ENCODE measurements at regions not wholly inside any gene's neighbourhood (a gene's known extent, or its start where the extent isn't known, plus 50 kb on each side); places are given as distances from the start of the nearest gene placed in this dataset.
"Not testable (repeated sequence)": the region's sequence is repeated elsewhere in the genome, so short reads cannot be mapped to it uniquely, and the experiment has no call there.

- Histone ChIP-seq H3K4me1 (ENCODE audit: control insufficient read depth in 1 of 2, insufficient read depth in 2 of 2, low read length in 2 of 2) (no peaks in the 10 kb centered on the region), H3K4me3 (replicated peaks in 1 of 3; ENCODE audit: low read depth in 2 of 3, low read length in 3 of 3) (no peak overlapping the region), H3K4me2 (replicated peaks; ENCODE audit: extremely low read depth, low read length, poor library complexity, severe bottlenecking) (no peak overlapping the region), H3K9me3 (replicated peaks in 1 of 2; ENCODE audit: control insufficient read depth in 1 of 2, insufficient read depth in 1 of 2, low read length in 2 of 2) (no peaks in the 10 kb centered on the region), H2AFZ (ENCODE audit: insufficient read depth, low read depth, low read length, poor library complexity, severe bottlenecking) (no peak overlapping the region), H3K79me2 (ENCODE audit: insufficient read depth, low read length) (no peaks in the 10 kb centered on the region), H3K27ac (ENCODE audit: low read depth in 1 of 2, low read length in 2 of 2) (no peak overlapping the region), H3K36me3 (replicated peaks in 1 of 2; ENCODE audit: control insufficient read depth in 1 of 2, insufficient read depth in 2 of 2, low read length in 2 of 2) (no peaks in the 10 kb centered on the region), H3K27me3 (ENCODE audit: control insufficient read depth in 2 of 2, insufficient read depth in 2 of 2, low read length in 2 of 2) (no peaks in the 10 kb centered on the region), H3K9ac (ENCODE audit: insufficient read depth, low read length, poor library complexity, severe bottlenecking) (no peak overlapping the region), H4K20me1 (ENCODE audit: insufficient read depth, low read length) (no peaks in the 10 kb centered on the region)
- peaks cover 0 to 3% (median 0%) of the 10 kb centered on the region in 3 donors for H3K27me3 Mint-ChIP-seq (ENCODE audit: low read depth in 3 of 3)
- H3K36me3 Mint-ChIP-seq: no peaks in the 10 kb centered on the region
- TF ChIP-seq CTCF (IDR thresholded peaks at IDR 0.05): no peak
- H3K4me1 Mint-ChIP-seq: peaks cover 6% of the 10 kb centered on the region
- WGBS (ENCODE audit: insufficient coverage): no CpG with 5 or more reads among the region's 1 CpG
- no peak overlapping the region for H3K4me3 Mint-ChIP-seq
- intact Hi-C loops (cut with micrococcal nuclease): no loop called here
- H3K9me3 Mint-ChIP-seq: peaks cover 0 to 4% (median 0%) of the 10 kb centered on the region in 7 donors
- no peak overlapping the region for H3K27ac Mint-ChIP-seq
- no peak for DNase-seq
These were observed 103.4 kb downstream of the LUZP4 start for GRCh38 chrX:115392871-115393270.

- intact Hi-C loops (cut with micrococcal nuclease): no loop called here
These were observed 103.8 kb downstream of the LUZP4 start for GRCh38 chrX:115393271-115393670.

GRCh38 chrX:115394806-115395205 is 105.3 kb downstream of the LUZP4 start:
- H3K4me3 ChIP-seq (replicated peaks in 1 of 3; ENCODE audit: low read depth in 2 of 3, low read length in 3 of 3); H3K4me1 ChIP-seq (ENCODE audit: control insufficient read depth in 1 of 2, insufficient read depth in 2 of 2, low read length in 2 of 2); H4K20me1 ChIP-seq (ENCODE audit: insufficient read depth, low read length); H3K4me2 ChIP-seq (replicated peaks; ENCODE audit: extremely low read depth, low read length, poor library complexity, severe bottlenecking); H3K27me3 Mint-ChIP-seq (ENCODE audit: low read depth in 3 of 3); H3K36me3 ChIP-seq (replicated peaks in 1 of 2; ENCODE audit: control insufficient read depth in 1 of 2, insufficient read depth in 2 of 2, low read length in 2 of 2); H3K9me3 ChIP-seq (replicated peaks in 1 of 2; ENCODE audit: control insufficient read depth in 1 of 2, insufficient read depth in 1 of 2, low read length in 2 of 2); H3K4me3 Mint-ChIP-seq; H3K36me3 Mint-ChIP-seq; H3K9me3 Mint-ChIP-seq; H3K9ac ChIP-seq (ENCODE audit: insufficient read depth, low read length, poor library complexity, severe bottlenecking); DNase-seq; intact Hi-C loops (cut with micrococcal nuclease); H3K79me2 ChIP-seq (ENCODE audit: insufficient read depth, low read length); H3K27ac ChIP-seq (ENCODE audit: low read depth in 1 of 2, low read length in 2 of 2); H3K4me1 Mint-ChIP-seq; H3K27ac Mint-ChIP-seq; H2AFZ ChIP-seq (ENCODE audit: insufficient read depth, low read depth, low read length, poor library complexity, severe bottlenecking); H3K27me3 ChIP-seq (ENCODE audit: control insufficient read depth in 2 of 2, insufficient read depth in 2 of 2, low read length in 2 of 2): not testable (repeated sequence)
- no CpG with 5 or more reads among the region's 4 CpGs for WGBS (ENCODE audit: insufficient coverage)

More at GRCh38 chrX:115393271-115393670, 103.8 kb downstream of the LUZP4 start:
- no peak for TF ChIP-seq CTCF (IDR thresholded peaks at IDR 0.05)
- H2AFZ ChIP-seq (ENCODE audit: insufficient read depth, low read depth, low read length, poor library complexity, severe bottlenecking): no peak overlapping the region
- Mint-ChIP-seq H3K36me3 (no peaks in the 10 kb centered on the region), H3K4me1 (peaks cover 6% of the 10 kb centered on the region), H3K27ac (no peak overlapping the region), H3K9me3 (peaks cover 0 to 4% (median 0%) of the 10 kb centered on the region in 7 donors), H3K4me3 (no peak overlapping the region), H3K27me3 (ENCODE audit: low read depth in 3 of 3) (peaks cover 0 to 3% (median 0%) of the 10 kb centered on the region in 3 donors)
- WGBS (ENCODE audit: insufficient coverage): no CpG with 5 or more reads among the region's 1 CpG
- no peaks in the 10 kb centered on the region for H4K20me1 ChIP-seq (ENCODE audit: insufficient read depth, low read length)
- no peaks in the 10 kb centered on the region for H3K4me1 ChIP-seq (ENCODE audit: control insufficient read depth in 1 of 2, insufficient read depth in 2 of 2, low read length in 2 of 2)
- H3K27ac ChIP-seq (ENCODE audit: low read depth in 1 of 2, low read length in 2 of 2): no peak overlapping the region
- H3K27me3 ChIP-seq (ENCODE audit: control insufficient read depth in 2 of 2, insufficient read depth in 2 of 2, low read length in 2 of 2): no peaks in the 10 kb centered on the region
- no peak for DNase-seq
- H3K4me3 ChIP-seq (replicated peaks in 1 of 3; ENCODE audit: low read depth in 2 of 3, low read length in 3 of 3): no peak overlapping the region
- no peaks in the 10 kb centered on the region for H3K79me2 ChIP-seq (ENCODE audit: insufficient read depth, low read length)
- H3K9ac ChIP-seq (ENCODE audit: insufficient read depth, low read length, poor library complexity, severe bottlenecking): no peak overlapping the region
- H3K9me3 ChIP-seq (replicated peaks in 1 of 2; ENCODE audit: control insufficient read depth in 1 of 2, insufficient read depth in 1 of 2, low read length in 2 of 2): no peaks in the 10 kb centered on the region
- no peaks in the 10 kb centered on the region for H3K36me3 ChIP-seq (replicated peaks in 1 of 2; ENCODE audit: control insufficient read depth in 1 of 2, insufficient read depth in 2 of 2, low read length in 2 of 2)
- no peak overlapping the region for H3K4me2 ChIP-seq (replicated peaks; ENCODE audit: extremely low read depth, low read length, poor library complexity, severe bottlenecking)

All from CD14-positive monocyte (primary cell).